PC-3 (cell line): ENCODE measurements at regions not wholly inside any gene's neighbourhood (a gene's known extent, or its start where the extent isn't known, plus 50 kb on each side); places are given as distances from the start of the nearest gene placed in this dataset.

Experiments used
- ATAC-seq: fragments of 200-7000 bp; cut with Tn5 transposase; 2 replicates; pipeline ENCODE4 v1.9.1; 2020; ENCODE audit warnings: mild to moderate bottlenecking, moderate library complexity
- BruUV-seq: library from RNA; stranded (reverse); fragments of 400-500 nt; replicated peaks from 2 replicates; lab custom pipeline; 2021; lab: Mats Ljungman, UMichigan
- CTCF ChIA-PET: fragments of 300-600 bp; sonication (Branson Sonifier 250); formaldehyde crosslinking; loops from one replicate; lab custom pipeline; 2022; ENCODE audit warnings: antibody characterized with exemption; lab: Charles Lee
- POLR2A ChIA-PET: fragments of 300-600 bp; sonication (Branson Sonifier 250); formaldehyde crosslinking; loops from one replicate; lab custom pipeline; 2022; ENCODE audit warnings: antibody characterized with exemption; ENCODE audit not compliant: unreplicated experiment; lab: Charles Lee
- DNase-seq: peaks from one replicate; pipeline ENCODE4 v3.0.0-alpha.2; 2015
- H2AFZ ChIP-seq: fragments of 300-600 bp; sonication (generic); 2 replicates; pipeline ENCODE4 v1.6.0; 2016; ENCODE audit warnings: antibody characterized with exemption, low read length
- H3F3A ChIP-seq: fragments of 300-600 bp; sonication (generic); one replicate; pipeline ENCODE4 v1.6.0; 2017; ENCODE audit warnings: antibody characterized with exemption, low read length, control low read depth, mild to moderate bottlenecking; ENCODE audit not compliant: unreplicated experiment
- H3K27ac ChIP-seq: fragments of 300-600 bp; sonication (generic); 2 replicates; pipeline ENCODE4 v1.5.1; 2016; ENCODE audit warnings: mild to moderate bottlenecking, low read length
- H3K27me3 ChIP-seq: fragments of 300-600 bp; sonication (generic); 2 replicates; pipeline ENCODE4 v1.6.1; 2016; ENCODE audit warnings: low read length, mixed read lengths
- H3K36me3 ChIP-seq: fragments of 300-600 bp; sonication (generic); 2 replicates; pipeline ENCODE4 v1.6.1; 2016; ENCODE audit warnings: low read depth, mixed run types, low read length, mixed read lengths
- H3K4me1 ChIP-seq: fragments of 300-600 bp; sonication (generic); 2 replicates; pipeline ENCODE4 v1.5.1; 2016; ENCODE audit warnings: low read length; ENCODE audit not compliant: insufficient read depth
- H3K4me2 ChIP-seq: fragments of 300-600 bp; sonication (generic); 2 replicates; pipeline ENCODE4 v1.6.0; 2016; ENCODE audit warnings: low read length
- H3K4me3 ChIP-seq: fragments of 300-600 bp; sonication (generic); 2 replicates; pipeline ENCODE4 v1.5.1; 2016; ENCODE audit warnings: mild to moderate bottlenecking, low read length, mixed read lengths
- H3K79me2 ChIP-seq: fragments of 300-600 bp; sonication (generic); 2 replicates; pipeline ENCODE4 v1.6.1; 2017; ENCODE audit warnings: low read length, mixed read lengths
- H3K9ac ChIP-seq: fragments of 300-600 bp; sonication (generic); 2 replicates; pipeline ENCODE4 v1.6.0; 2016; ENCODE audit warnings: mild to moderate bottlenecking, low read length
- H3K9me2 ChIP-seq: fragments of 300-600 bp; sonication (generic); replicated peaks from 2 replicates; pipeline ENCODE4 v1.6.1; 2016; ENCODE audit warnings: mixed run types, low read length, mixed read lengths
- H3K9me3 ChIP-seq: fragments of 300-600 bp; sonication (generic); 2 replicates; pipeline ENCODE4 v1.6.1; 2016; ENCODE audit warnings: low read length, mixed read lengths
- H4K20me1 ChIP-seq: fragments of 300-600 bp; sonication (generic); 2 replicates; pipeline ENCODE4 v1.6.1; 2016; ENCODE audit warnings: low read length, mixed read lengths
- EZH2 ChIP-seq: fragments of 300-600 bp; sonication (generic); IDR thresholded peaks from one replicate; pipeline ENCODE4 v1.6.1; 2017; ENCODE audit warnings: antibody characterized with exemption, mild to moderate bottlenecking, low read length; ENCODE audit not compliant: unreplicated experiment
- EZH2phosphoT487 ChIP-seq: fragments of 300-600 bp; sonication (generic); IDR thresholded peaks from 2 replicates; pipeline ENCODE4 v1.6.1; 2018; ENCODE audit warnings: mild to moderate bottlenecking, antibody characterized with exemption, low read length, borderline replicate concordance
- intact Hi-C: fragments of 100-400 bp; cut with micrococcal nuclease; formaldehyde crosslinking; loops from 2 replicates; pipeline ENCODE4 v1.9.0; 2023
- TF ChIP-seq, protein P1 (sequence below): fragments of 300-600 bp; sonication (generic); conservative IDR thresholded peaks from 2 replicates; pipeline ENCODE4 v1.5.1; 2017; ENCODE audit warnings: antibody characterized with exemption, low read depth, mild to moderate bottlenecking, low read length

DNA sequence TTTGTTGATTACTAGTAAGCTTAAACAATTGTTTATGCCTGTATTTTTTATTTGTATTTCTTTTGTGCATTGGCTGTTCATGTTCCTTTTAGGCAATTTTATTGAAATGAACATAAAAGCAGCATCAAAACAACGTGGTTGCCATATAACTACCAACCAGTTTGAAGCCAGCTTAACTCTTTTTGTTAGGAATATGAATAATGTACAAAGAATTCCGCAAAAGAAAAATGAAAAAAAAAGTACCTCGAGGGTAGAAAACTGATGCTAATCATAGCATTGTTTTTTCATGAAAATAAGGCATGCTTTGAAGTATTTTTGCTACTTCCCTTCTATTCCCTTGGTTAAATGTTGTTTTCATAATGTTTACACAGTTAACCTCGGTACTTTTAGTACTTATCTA is 1024.0 kb upstream of the SLIT2 start:
- Histone ChIP-seq H2AFZ (0 out of 2 replicates have a peak overlapping the region, but pooled peaks have one; percentile 26), H3K4me1 (peaks cover 5% of the 10 kb centered on the region; the same call in 1 of the 2 replicates), H3K4me2 (no peak overlapping the region), H3F3A (no peaks in the 10 kb centered on the region), H3K9me3 (no peaks in the 10 kb centered on the region), H3K4me3 (no peak overlapping the region), H3K27me3 (no peaks in the 10 kb centered on the region), H3K36me3 (no peaks in the 10 kb centered on the region), H4K20me1 (no peaks in the 10 kb centered on the region), H3K9ac (no peak overlapping the region), H3K9me2 (no peaks in the 10 kb centered on the region), H3K27ac (no peak overlapping the region), H3K79me2 (no peaks in the 10 kb centered on the region)
- ATAC-seq (no peak), DNase-seq (peak; percentile 39)
- no TSS peak for BruUV-seq
- TF ChIP-seq, protein P1, sequence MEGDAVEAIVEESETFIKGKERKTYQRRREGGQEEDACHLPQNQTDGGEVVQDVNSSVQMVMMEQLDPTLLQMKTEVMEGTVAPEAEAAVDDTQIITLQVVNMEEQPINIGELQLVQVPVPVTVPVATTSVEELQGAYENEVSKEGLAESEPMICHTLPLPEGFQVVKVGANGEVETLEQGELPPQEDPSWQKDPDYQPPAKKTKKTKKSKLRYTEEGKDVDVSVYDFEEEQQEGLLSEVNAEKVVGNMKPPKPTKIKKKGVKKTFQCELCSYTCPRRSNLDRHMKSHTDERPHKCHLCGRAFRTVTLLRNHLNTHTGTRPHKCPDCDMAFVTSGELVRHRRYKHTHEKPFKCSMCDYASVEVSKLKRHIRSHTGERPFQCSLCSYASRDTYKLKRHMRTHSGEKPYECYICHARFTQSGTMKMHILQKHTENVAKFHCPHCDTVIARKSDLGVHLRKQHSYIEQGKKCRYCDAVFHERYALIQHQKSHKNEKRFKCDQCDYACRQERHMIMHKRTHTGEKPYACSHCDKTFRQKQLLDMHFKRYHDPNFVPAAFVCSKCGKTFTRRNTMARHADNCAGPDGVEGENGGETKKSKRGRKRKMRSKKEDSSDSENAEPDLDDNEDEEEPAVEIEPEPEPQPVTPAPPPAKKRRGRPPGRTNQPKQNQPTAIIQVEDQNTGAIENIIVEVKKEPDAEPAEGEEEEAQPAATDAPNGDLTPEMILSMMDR, result no peak
- no peak for TF ChIP-seq EZH2
- TF ChIP-seq EZH2phosphoT487, result no peak
- intact Hi-C loops, result loop anchor here (5.0 to 10.0 kb wide), 2 partner anchors 75 to 847 kb away; no protein-coding TSS in a partner anchor
- ChIA-PET POLR2A (no interaction called here), CTCF (no interaction called here)

GRCh38 chr4:19224820-19225219 is 1026.9 kb upstream of the SLIT2 start:
- BruUV-seq, result no TSS peak
- ATAC-seq (no peak), DNase-seq (peak; percentile 66)
- Histone ChIP-seq H3K36me3 (no peaks in the 10 kb centered on the region), H3K79me2 (no peaks in the 10 kb centered on the region), H3K9me3 (no peaks in the 10 kb centered on the region), H3K4me1 (peaks cover 5% of the 10 kb centered on the region; the same call in 1 of the 2 replicates), H4K20me1 (no peaks in the 10 kb centered on the region), H3F3A (no peaks in the 10 kb centered on the region), H3K9me2 (no peaks in the 10 kb centered on the region), H3K27ac (no peak overlapping the region), H3K4me2 (no peak overlapping the region), H2AFZ (0 out of 2 replicates have a peak overlapping the region, but pooled peaks have one; percentile 3), H3K4me3 (no peak overlapping the region), H3K27me3 (no peaks in the 10 kb centered on the region), H3K9ac (no peak overlapping the region)
- CTCF ChIA-PET, result no interaction called here
- TF ChIP-seq, protein P1, result peak; percentile 50
- no peak for TF ChIP-seq EZH2
- TF ChIP-seq EZH2phosphoT487, result no peak
- intact Hi-C loops, result loop anchor here (2.0 to 10.0 kb wide), 3 partner anchors 77 to 1024 kb away; no protein-coding TSS in a partner anchor
- POLR2A ChIA-PET, result no interaction called here

GRCh38 chr4:19216476-19216875 is 1035.2 kb upstream of the SLIT2 start:
- no peaks in the 10 kb centered on the region for H3K9me2 ChIP-seq
- H3F3A ChIP-seq, result no peaks in the 10 kb centered on the region
- no peak overlapping the region for H3K9ac ChIP-seq
- no peaks in the 10 kb centered on the region for H3K4me1 ChIP-seq
- no peak for DNase-seq
- no peak overlapping the region for H3K27ac ChIP-seq
- CTCF ChIA-PET, result no interaction called here
- no peak overlapping the region for H3K4me2 ChIP-seq
- POLR2A ChIA-PET, result no interaction called here
- H3K36me3 ChIP-seq, result no peaks in the 10 kb centered on the region
- no peaks in the 10 kb centered on the region for H4K20me1 ChIP-seq
- intact Hi-C loops, result no loop called here
- H3K4me3 ChIP-seq, result no peak overlapping the region
- no peaks in the 10 kb centered on the region for H3K27me3 ChIP-seq
- H2AFZ ChIP-seq, result no peak overlapping the region
- H3K79me2 ChIP-seq, result no peaks in the 10 kb centered on the region
- no TSS peak for BruUV-seq
- ATAC-seq, result no peak
- no peaks in the 10 kb centered on the region for H3K9me3 ChIP-seq
- TF ChIP-seq EZH2phosphoT487, result no peak
